Thyroid gland (tissue), 4 donors: ENCODE measurements at regions not wholly inside any gene's neighbourhood (a gene's known extent, or its start where the extent isn't known, plus 50 kb on each side); places are given as distances from the start of the nearest gene placed in this dataset.

Experiments
- DNase-seq, 2 donors: peaks; one replicate each; pipeline ENCODE4 v3.0.0-alpha.2; 2019
- H3K27ac ChIP-seq, 3 donors: fragments of 200-600 bp; sonication (generic); 1 replicate in 2 of 3; 2 replicates in 1 of 3; pipeline ENCODE4 v1.5.1; 2016 to 2019; ENCODE audit warnings: mild to moderate bottlenecking in 1 of 3, moderate library complexity in 1 of 3
- H3K27me3 ChIP-seq: fragments of 200-600 bp; sonication (generic); one replicate; pipeline ENCODE4 v1.5.1; 2019
- H3K36me3 ChIP-seq, 2 donors: fragments of 200-600 bp; sonication (generic); one replicate each; pipeline ENCODE4 v1.5.1; 2016 to 2019
- H3K4me1 ChIP-seq, 2 donors: fragments of 200-600 bp; sonication (generic); one replicate each; pipeline ENCODE4 v1.5.1; 2017 to 2019
- H3K4me3 ChIP-seq, 3 donors: fragments of 200-600 bp; sonication (generic); replicated peaks in 1 of 3; 1 replicate in 2 of 3; 2 replicates in 1 of 3; pipeline ENCODE4 v1.5.1; 2016; ENCODE audit warnings: mild to moderate bottlenecking in 1 of 3
- H3K9me3 ChIP-seq: fragments of 200-600 bp; sonication (generic); one replicate; pipeline ENCODE4 v1.5.1; 2017
- POLR2A ChIP-seq, 2 donors: fragments of 450-650 bp; IDR thresholded peaks; one replicate each; pipeline ENCODE4 v1.6.1; 2017; ENCODE audit warnings: antibody characterized with exemption in 2 of 2, mild to moderate bottlenecking in 2 of 2, moderate library complexity in 1 of 2
- WGBS, 2 donors: methylation state at CpG; one replicate each; pipeline ENCODE4 v1.1.5; 2017; 5-methylcytosine and 5-hydroxymethylcytosine counted together
- intact Hi-C: fragments of 100-400 bp; cut with DNase I; formaldehyde crosslinking; loops from one replicate; pipeline ENCODE4 v1.15.1; 2023
- TF ChIP-seq, protein P1 (sequence below), 6 experiments: fragments of 200-600 bp in 3 of 6; fragments of 450-650 bp in 3 of 6; sonication (generic) in 3 of 6; IDR thresholded peaks; one replicate each; pipeline ENCODE4 v1.5.1; 2016 to 2019; ENCODE audit warnings: antibody characterized with exemption in 6 of 6, mild to moderate bottlenecking in 2 of 6, inconsistent platforms in 1 of 6, moderate library complexity in 1 of 6

DNA sequence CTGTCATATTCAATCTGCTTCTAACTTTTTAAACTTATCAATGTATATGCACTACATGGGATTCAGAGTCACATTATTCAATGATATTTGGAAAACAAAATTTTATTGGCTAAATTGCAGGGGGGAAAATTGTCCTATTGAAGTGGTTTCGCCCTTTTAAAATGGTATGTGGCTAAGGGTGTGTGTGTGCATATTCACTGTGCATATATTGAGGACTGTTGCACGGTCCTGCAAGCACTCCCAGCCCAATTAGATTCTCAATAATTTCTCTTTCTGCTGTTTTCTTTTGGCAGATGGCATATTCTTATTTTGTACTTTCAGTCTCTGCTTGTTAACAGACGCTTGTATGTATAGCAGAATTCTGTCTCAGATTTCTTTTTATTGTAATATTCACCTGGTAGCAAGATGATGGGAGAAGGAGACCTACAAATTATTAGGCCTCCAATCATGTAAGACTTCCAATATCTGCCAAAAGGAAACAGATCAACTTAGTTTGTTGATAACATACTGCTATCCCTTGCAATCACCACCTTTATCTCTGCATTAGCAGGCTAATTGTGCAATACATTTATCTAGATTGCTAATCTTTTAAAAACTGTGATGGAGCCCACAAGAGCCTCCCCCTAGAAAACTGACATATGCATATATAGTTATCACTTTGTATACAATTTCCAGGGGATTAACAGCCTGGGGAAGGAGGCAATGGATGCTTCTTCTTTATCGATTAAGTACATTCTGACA is 411.5 kb downstream of the PLK2 start:
- TF ChIP-seq, protein P1, sequence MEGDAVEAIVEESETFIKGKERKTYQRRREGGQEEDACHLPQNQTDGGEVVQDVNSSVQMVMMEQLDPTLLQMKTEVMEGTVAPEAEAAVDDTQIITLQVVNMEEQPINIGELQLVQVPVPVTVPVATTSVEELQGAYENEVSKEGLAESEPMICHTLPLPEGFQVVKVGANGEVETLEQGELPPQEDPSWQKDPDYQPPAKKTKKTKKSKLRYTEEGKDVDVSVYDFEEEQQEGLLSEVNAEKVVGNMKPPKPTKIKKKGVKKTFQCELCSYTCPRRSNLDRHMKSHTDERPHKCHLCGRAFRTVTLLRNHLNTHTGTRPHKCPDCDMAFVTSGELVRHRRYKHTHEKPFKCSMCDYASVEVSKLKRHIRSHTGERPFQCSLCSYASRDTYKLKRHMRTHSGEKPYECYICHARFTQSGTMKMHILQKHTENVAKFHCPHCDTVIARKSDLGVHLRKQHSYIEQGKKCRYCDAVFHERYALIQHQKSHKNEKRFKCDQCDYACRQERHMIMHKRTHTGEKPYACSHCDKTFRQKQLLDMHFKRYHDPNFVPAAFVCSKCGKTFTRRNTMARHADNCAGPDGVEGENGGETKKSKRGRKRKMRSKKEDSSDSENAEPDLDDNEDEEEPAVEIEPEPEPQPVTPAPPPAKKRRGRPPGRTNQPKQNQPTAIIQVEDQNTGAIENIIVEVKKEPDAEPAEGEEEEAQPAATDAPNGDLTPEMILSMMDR (IDR thresholded peaks at IDR 0.05), result no peak
- no peak for TF ChIP-seq POLR2A (IDR thresholded peaks at IDR 0.05)
- Histone ChIP-seq H3K27ac (no peak overlapping the region), H3K4me1 (no peaks in the 10 kb centered on the region), H3K36me3 (no peaks in the 10 kb centered on the region), H3K4me3 (no peak overlapping the region), H3K9me3 (no peaks in the 10 kb centered on the region), H3K27me3 (no peaks in the 10 kb centered on the region)
- no peak for DNase-seq
- 88 to 95% methylated on average over 4 of the region's 4 CpGs for WGBS, 2 donors
- intact Hi-C loops, result no loop called here

DNA sequence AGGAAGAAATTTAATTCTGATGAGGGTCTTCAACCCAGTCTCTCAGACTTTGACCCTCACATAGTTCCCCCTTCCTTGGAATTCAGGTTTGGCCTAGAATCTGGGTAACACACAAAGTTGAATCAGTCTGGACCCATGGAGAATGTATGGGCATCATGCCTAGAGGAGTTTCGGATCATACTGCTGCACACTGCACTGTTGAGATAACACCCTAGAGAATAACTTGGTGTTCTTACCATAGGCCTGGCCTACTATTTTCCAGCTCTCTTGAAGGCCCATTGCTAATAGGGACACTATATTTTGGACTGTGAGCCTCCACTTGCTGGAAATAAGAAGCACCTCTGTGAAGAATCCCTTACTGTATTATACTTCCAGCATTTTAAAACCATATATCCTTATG is 413.5 kb downstream of the PLK2 start:
- 92 to 93% methylated on average over 1 of the region's 1 CpG for WGBS, 2 donors

DNA sequence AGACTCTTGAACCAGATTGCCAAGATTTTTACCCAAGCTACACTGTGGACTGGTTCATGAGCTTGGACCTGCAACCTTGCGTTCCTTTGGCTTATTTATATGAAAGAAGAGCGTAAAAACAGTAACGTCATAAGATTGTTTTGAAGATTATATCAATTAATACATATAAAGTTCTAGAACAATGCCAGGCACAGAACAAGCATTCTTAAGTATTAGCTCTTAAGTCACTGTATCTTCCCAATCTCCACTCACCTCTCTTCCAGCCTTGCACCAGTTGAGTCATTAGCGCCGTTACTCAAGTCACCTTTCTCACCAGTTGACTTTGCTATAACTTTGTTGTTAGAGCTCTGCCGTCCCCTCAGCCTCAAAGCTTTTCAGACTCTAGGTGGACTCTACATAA is 415.7 kb downstream of the PLK2 start:
- no peaks in the 10 kb centered on the region for H3K4me1 ChIP-seq
- H3K27ac ChIP-seq, result no peak overlapping the region
- intact Hi-C loops, result no loop called here
- no peaks in the 10 kb centered on the region for H3K36me3 ChIP-seq
- TF ChIP-seq, protein P1 (IDR thresholded peaks at IDR 0.05), result no peak
- no peak for DNase-seq
- H3K9me3 ChIP-seq, result no peaks in the 10 kb centered on the region
- no peak overlapping the region for H3K4me3 ChIP-seq
- H3K27me3 ChIP-seq, result no peaks in the 10 kb centered on the region
- WGBS, 2 donors, result 84 to 87% methylated on average over 6 of the region's 6 CpGs

More for the DNA sequence above, 413.5 kb downstream of the PLK2 start:
- Histone ChIP-seq H3K36me3 (no peaks in the 10 kb centered on the region), H3K27me3 (no peaks in the 10 kb centered on the region), H3K9me3 (no peaks in the 10 kb centered on the region), H3K4me3 (no peak overlapping the region), H3K4me1 (no peaks in the 10 kb centered on the region), H3K27ac (no peak overlapping the region)
- intact Hi-C loops, result no loop called here
- DNase-seq, result no peak
- TF ChIP-seq, protein P1 (IDR thresholded peaks at IDR 0.05), result no peak
- TF ChIP-seq POLR2A (IDR thresholded peaks at IDR 0.05), result no peak

DNA sequence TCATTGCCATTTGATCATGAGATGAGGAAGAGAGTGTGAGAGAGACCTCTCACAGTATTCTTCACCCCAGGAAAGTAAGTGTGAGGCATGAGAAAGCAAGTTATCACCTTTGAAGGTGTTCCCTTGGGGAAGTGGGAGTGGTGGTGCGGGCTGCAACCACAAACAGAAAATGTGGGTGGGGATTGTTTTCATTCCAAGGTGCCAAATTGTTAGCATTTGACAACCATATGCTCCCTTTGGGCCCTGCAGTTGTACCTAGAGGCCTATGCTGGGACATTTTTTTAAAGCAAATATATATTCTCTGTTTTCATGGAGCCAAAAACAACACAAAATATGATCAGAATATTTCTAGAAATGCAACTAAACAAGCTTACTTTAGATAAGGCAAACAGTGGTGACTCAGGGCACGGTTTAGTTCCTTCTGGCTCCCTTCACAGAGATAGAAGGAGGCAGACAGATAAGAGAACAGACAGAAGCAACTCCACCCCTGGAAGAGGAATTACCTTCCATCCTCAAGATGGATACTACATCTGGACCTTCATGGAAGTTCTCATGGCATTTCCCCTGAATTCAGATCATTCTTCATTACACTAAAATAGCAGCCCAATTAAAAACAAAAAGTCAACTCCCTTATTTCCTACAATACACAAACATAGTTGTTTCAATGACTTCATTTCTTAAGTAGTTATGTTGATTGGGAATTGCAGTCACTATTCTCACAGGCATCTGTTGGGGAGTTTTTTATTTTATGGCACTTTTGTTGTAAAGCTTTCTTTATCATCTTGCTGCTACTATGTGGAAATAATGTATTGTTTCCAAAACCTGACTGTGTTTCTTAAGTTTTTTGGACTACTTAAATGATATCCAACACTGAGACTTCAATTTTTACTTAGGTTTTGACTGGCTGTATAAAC is 416.6 kb downstream of the PLK2 start:
- Histone ChIP-seq H3K27me3 (no peaks in the 10 kb centered on the region), H3K4me1 (no peaks in the 10 kb centered on the region), H3K36me3 (no peaks in the 10 kb centered on the region), H3K27ac (no peak overlapping the region), H3K9me3 (no peaks in the 10 kb centered on the region), H3K4me3 (no peak overlapping the region)
- intact Hi-C loops, result no loop called here
- DNase-seq, result no peak
- WGBS, 2 donors, result 78 to 80% methylated on average over 2 of the region's 2 CpGs
- TF ChIP-seq, protein P1 (IDR thresholded peaks at IDR 0.05), result no peak
- no peak for TF ChIP-seq POLR2A (IDR thresholded peaks at IDR 0.05)

DNA sequence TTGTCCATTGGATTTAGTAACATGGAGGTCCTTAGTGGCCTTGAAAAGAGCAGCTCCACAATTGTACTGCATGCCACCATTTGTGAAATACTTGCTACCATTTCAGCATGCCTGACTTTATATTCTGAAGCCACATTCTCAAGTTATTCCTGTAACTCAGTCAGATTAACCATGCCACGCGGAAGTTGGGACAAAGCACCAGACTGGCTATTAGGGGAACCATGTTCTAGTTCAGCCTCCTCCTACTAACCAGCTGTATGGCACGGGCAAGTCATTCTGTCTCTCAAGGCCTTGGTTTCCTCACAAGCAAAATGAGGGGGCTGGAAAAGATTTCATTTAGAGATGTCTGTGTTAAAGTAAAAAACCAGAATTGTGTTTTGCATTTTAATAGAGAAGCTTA is 418.0 kb downstream of the PLK2 start:
- no peak overlapping the region for H3K4me3 ChIP-seq
- H3K27me3 ChIP-seq, result no peaks in the 10 kb centered on the region
- TF ChIP-seq, protein P1 (IDR thresholded peaks at IDR 0.05), result no peak
- TF ChIP-seq POLR2A (IDR thresholded peaks at IDR 0.05), result no peak
- no peak overlapping the region for H3K27ac ChIP-seq
- intact Hi-C loops, result no loop called here
- no peaks in the 10 kb centered on the region for H3K4me1 ChIP-seq
- no peaks in the 10 kb centered on the region for H3K9me3 ChIP-seq
- no peak for DNase-seq
- 94% methylated on average over 3 of the region's 3 CpGs for WGBS, 2 donors
- no peaks in the 10 kb centered on the region for H3K36me3 ChIP-seq
